ENCODE measurements at regions not wholly inside any gene's neighbourhood (a gene's known extent, or its start where the extent isn't known, plus 50 kb on each side); places are given as distances from the start of the nearest gene placed in this dataset.

- TF ChIP-seq CTCF (IDR thresholded peaks at IDR 0.05) (no peak), EZH2 (IDR thresholded peaks at IDR 0.05; ENCODE audit: borderline replicate concordance, insufficient read depth, low read depth, low read length, poor library complexity, severe bottlenecking) (no peak)
Measured at GRCh38 chr9:95822015-95822414, 53.5 kb upstream of the ERCC6L2 start.
